HG03520 (cell line): ENCODE measurements at regions not wholly inside any gene's neighbourhood (a gene's known extent, or its start where the extent isn't known, plus 50 kb on each side); places are given as distances from the start of the nearest gene placed in this dataset.
"Not testable (repeated sequence)": the region's sequence is repeated elsewhere in the genome, so short reads cannot be mapped to it uniquely, and the experiment has no call there.

Source experiments
- ATAC-seq: cut with Tn5 transposase; IDR thresholded peaks from one replicate; pipeline ENCODE4 v1.9.1; 2021; ENCODE audit warnings: mild to moderate bottlenecking, moderate library complexity; ENCODE audit not compliant: unreplicated experiment

- not testable (repeated sequence) for ATAC-seq
Observed at GRCh38 chrX:140633105-140633504, 76.5 kb upstream of the LINC00632 start.

- ATAC-seq: no peak
Observed at GRCh38 chrX:140608111-140608510, 101.4 kb upstream of the LINC00632 start.

GRCh38 chrX:140602140-140602539, 97.3 kb upstream of the SOX3 start:
- no peak for ATAC-seq

- ATAC-seq: no peak
Observed at GRCh38 chrX:140599851-140600250, 95.0 kb upstream of the SOX3 start.

- ATAC-seq: no peak
Observed at GRCh38 chrX:140589657-140590056, 84.8 kb upstream of the SOX3 start.

- no peak for ATAC-seq
Observed at GRCh38 chrX:140586951-140587350, 82.1 kb upstream of the SOX3 start.

GRCh38 chrX:140580478-140580877, 75.6 kb upstream of the SOX3 start:
- no peak for ATAC-seq

GRCh38 chrX:140572724-140573123, 67.9 kb upstream of the SOX3 start:
- ATAC-seq: peak; percentile 93

- no peak for ATAC-seq
Observed at GRCh38 chrX:140563893-140564292, 59.0 kb upstream of the SOX3 start.
